Neural cell (in vitro differentiated cells): ENCODE measurements at regions not wholly inside any gene's neighbourhood (a gene's known extent, or its start where the extent isn't known, plus 50 kb on each side); places are given as distances from the start of the nearest gene placed in this dataset.

Experiments used
- H2AFZ ChIP-seq: fragments of 200-600, 300-800 bp; sonication (generic), shearing (Covaris generic); 2 replicates; pipeline ENCODE4 v1.6.0; 2014; ENCODE audit warnings: low read depth, mild to moderate bottlenecking, antibody characterized with exemption, low read length, moderate library complexity
- H3F3A ChIP-seq: fragments of 200-600 bp; shearing (Covaris generic); 2 replicates; pipeline ENCODE4 v1.6.1; 2016; ENCODE audit warnings: mild to moderate bottlenecking, moderate library complexity, mixed read lengths, antibody characterized with exemption, low read length; ENCODE audit not compliant: insufficient read depth, poor library complexity, severe bottlenecking
- H3K27ac ChIP-seq: fragments of 200-600, 300-800 bp; sonication (generic), shearing (Covaris generic); 2 replicates; pipeline ENCODE4 v1.5.1; 2014; ENCODE audit warnings: mild to moderate bottlenecking, low read length, moderate library complexity
- H3K27me3 ChIP-seq: fragments of 300-800, 200-600 bp; sonication (generic), shearing (Covaris generic); 2 replicates; pipeline ENCODE4 v1.6.0; 2014; ENCODE audit warnings: mild to moderate bottlenecking, low read depth, low read length, moderate library complexity; ENCODE audit not compliant: insufficient read depth
- H3K36me3 ChIP-seq: fragments of 300-800, 200-600 bp; sonication (generic), shearing (Covaris generic); 2 replicates; pipeline ENCODE4 v1.5.1; 2014; ENCODE audit warnings: mild to moderate bottlenecking, antibody characterized with exemption, low read length, moderate library complexity; ENCODE audit not compliant: insufficient read depth
- H3K4me2 ChIP-seq: fragments of 300-800, 200-600 bp; sonication (generic), shearing (Covaris generic); 2 replicates; pipeline ENCODE4 v1.6.0; 2014; ENCODE audit warnings: mild to moderate bottlenecking, low read length
- H3K4me3 ChIP-seq: fragments of 300-800, 200-600 bp; sonication (generic), shearing (Covaris generic); 2 replicates; pipeline ENCODE4 v1.5.1; 2014; ENCODE audit warnings: mild to moderate bottlenecking, low read length, moderate library complexity
- H3K79me2 ChIP-seq: fragments of 200-600 bp; shearing (Covaris generic); replicated peaks from 2 replicates; pipeline ENCODE4 v1.6.0; 2014; ENCODE audit warnings: mild to moderate bottlenecking, low read length, moderate library complexity; ENCODE audit not compliant: insufficient read depth
- H3K9ac ChIP-seq: fragments of 300-800, 200-600 bp; sonication (generic), shearing (Covaris generic); 2 replicates; pipeline ENCODE4 v1.6.1; 2016; ENCODE audit warnings: mild to moderate bottlenecking, low read length, mixed read lengths
- H3K9me2 ChIP-seq: fragments of 200-600 bp; shearing (Covaris generic); 2 replicates; pipeline ENCODE4 v1.6.1; 2016; ENCODE audit warnings: mild to moderate bottlenecking, low read length, mixed read lengths; ENCODE audit not compliant: insufficient read depth
- H3K9me3 ChIP-seq: fragments of 200-600, 300-800 bp; sonication (generic), shearing (Covaris generic); 2 replicates; pipeline ENCODE4 v1.6.1; 2016; ENCODE audit warnings: mild to moderate bottlenecking, mixed run types, low read length, moderate library complexity, mixed read lengths
- H4K20me1 ChIP-seq: fragments of 200-600 bp; shearing (Covaris generic); 2 replicates; pipeline ENCODE4 v1.6.1; 2016; ENCODE audit warnings: mild to moderate bottlenecking, mixed run types; ENCODE audit not compliant: insufficient read depth
- CTCF ChIP-seq: fragments of 450-650 bp; IDR thresholded peaks from 2 replicates; pipeline ENCODE4 v1.5.1; 2014; ENCODE audit warnings: antibody characterized with exemption, mild to moderate bottlenecking, moderate library complexity; ENCODE audit not compliant: poor library complexity, severe bottlenecking
- EP300 ChIP-seq: fragments of 450-650 bp; conservative IDR thresholded peaks from 2 replicates; pipeline ENCODE4 v1.6.1; 2014; ENCODE audit warnings: antibody characterized with exemption, mild to moderate bottlenecking, moderate library complexity; ENCODE audit not compliant: poor library complexity, severe bottlenecking
- EZH2 ChIP-seq: fragments of 200-600, 300-800 bp; shearing (Covaris generic), sonication (generic); IDR thresholded peaks from 2 replicates; pipeline ENCODE4 v1.6.1; 2014; ENCODE audit warnings: antibody characterized with exemption, low read length, borderline replicate concordance, mild to moderate bottlenecking; ENCODE audit not compliant: insufficient read depth, poor library complexity, severe bottlenecking
- MXI1 ChIP-seq: fragments of 450-650 bp; conservative IDR thresholded peaks from 2 replicates; pipeline ENCODE4 v1.6.1; 2014; ENCODE audit warnings: antibody characterized with exemption, mild to moderate bottlenecking; ENCODE audit not compliant: poor library complexity, severe bottlenecking
- POLR2AphosphoS5 ChIP-seq: IDR thresholded peaks from 2 replicates; pipeline ENCODE4 v1.6.1; 2012
- RAD21 ChIP-seq: fragments of 450-650 bp; conservative IDR thresholded peaks from 2 replicates; pipeline ENCODE4 v1.6.1; 2014; ENCODE audit warnings: antibody characterized with exemption, mild to moderate bottlenecking, moderate library complexity
- REST ChIP-seq: IDR thresholded peaks from 2 replicates; pipeline ENCODE4 v1.6.1; 2012; ENCODE audit warnings: borderline replicate concordance
- SMC3 ChIP-seq: fragments of 450-650 bp; conservative IDR thresholded peaks from 2 replicates; pipeline ENCODE4 v1.6.1; 2014; ENCODE audit warnings: antibody characterized with exemption, mild to moderate bottlenecking, moderate library complexity; ENCODE audit not compliant: poor library complexity
- TAF1 ChIP-seq: IDR thresholded peaks from 2 replicates; pipeline ENCODE4 v1.6.1; 2012; ENCODE audit warnings: low read depth

DNA sequence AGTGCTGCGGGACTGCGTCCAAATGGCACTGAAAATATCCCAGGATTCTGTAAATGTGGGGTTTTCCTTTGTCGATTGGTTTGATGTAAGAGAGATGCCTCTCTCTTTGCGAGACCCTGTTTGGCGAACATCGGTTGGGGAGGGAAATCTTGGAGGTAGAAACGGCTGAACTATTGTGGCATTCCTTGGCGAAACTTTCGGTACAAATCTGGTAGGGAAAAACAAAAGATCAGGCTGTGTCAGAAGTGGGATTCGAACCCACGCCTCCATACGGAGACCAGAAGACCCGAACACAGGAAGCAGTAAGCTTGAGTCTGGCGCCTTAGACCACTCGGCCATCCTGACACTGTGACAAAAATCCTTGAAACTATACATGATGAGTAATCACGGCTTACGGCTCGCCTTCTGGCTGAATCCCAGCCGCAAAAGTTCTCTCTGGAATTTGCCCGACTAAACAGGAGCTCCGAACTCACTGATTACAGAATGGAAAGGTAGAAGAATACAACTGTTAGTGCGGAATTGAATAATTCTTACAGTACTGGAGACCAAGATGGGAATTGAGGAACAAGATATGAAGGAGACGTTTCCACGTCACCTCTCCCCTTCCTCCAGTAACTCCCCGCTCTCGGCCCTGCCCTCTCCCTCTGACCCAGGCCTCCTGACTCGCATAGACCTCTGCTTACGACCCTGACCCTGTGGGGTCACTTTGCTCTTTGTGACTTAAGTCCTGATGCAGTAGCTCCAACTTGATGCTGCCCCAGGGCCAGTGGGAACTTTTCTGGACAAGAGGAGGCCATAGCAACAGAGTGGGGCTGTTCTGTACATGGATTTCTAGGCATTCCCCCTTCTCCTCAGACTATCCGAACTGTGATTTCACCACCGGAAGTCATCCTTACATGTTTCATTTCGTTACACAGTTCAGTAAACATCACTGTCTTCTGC, 132.8 kb upstream of the ZNF184 start:
- Histone ChIP-seq H3K4me3 (peak overlapping the region; percentile 39), H4K20me1 (no peaks in the 10 kb centered on the region), H3K4me2 (no peak overlapping the region), H2AFZ (no peak overlapping the region), H3K27me3 (peaks cover 46% of the 10 kb centered on the region), H3K9me2 (no peaks in the 10 kb centered on the region), H3K27ac (no peak overlapping the region), H3K79me2 (no peaks in the 10 kb centered on the region), H3K9me3 (peaks cover 15% of the 10 kb centered on the region), H3K9ac (no peak overlapping the region), H3K36me3 (no peaks in the 10 kb centered on the region), H3F3A (no peaks in the 10 kb centered on the region)
- TF ChIP-seq SMC3 (no peak), CTCF (no peak), REST (no peak), TAF1 (no peak), EZH2 (no peak), RAD21 (no peak), MXI1 (no peak), EP300 (no peak), POLR2AphosphoS5 (no peak)

GRCh38 chr6:27604986-27605385, 132.1 kb upstream of the ZNF184 start:
- no peak overlapping the region for H3K27ac ChIP-seq
- peak overlapping the region; percentile 39 for H3K4me3 ChIP-seq
- no peak overlapping the region for H2AFZ ChIP-seq
- H3K9ac ChIP-seq: no peak overlapping the region
- TF ChIP-seq SMC3 (no peak), CTCF (no peak), REST (no peak), EP300 (no peak), TAF1 (no peak), EZH2 (no peak), POLR2AphosphoS5 (no peak), MXI1 (no peak), RAD21 (no peak)
- peaks cover 53% of the 10 kb centered on the region for H3K27me3 ChIP-seq
- no peaks in the 10 kb centered on the region for H3K79me2 ChIP-seq
- no peaks in the 10 kb centered on the region for H3K9me2 ChIP-seq
- peaks cover 15% of the 10 kb centered on the region for H3K9me3 ChIP-seq
- no peaks in the 10 kb centered on the region for H3K36me3 ChIP-seq
- no peaks in the 10 kb centered on the region for H4K20me1 ChIP-seq
- no peak overlapping the region for H3K4me2 ChIP-seq
- H3F3A ChIP-seq: no peaks in the 10 kb centered on the region
